Neural cell (in vitro differentiated cells): ENCODE measurements at regions not wholly inside any gene's neighbourhood (a gene's known extent, or its start where the extent isn't known, plus 50 kb on each side); places are given as distances from the start of the nearest gene placed in this dataset.

Source experiments
- EP300 ChIP-seq: fragments of 450-650 bp; conservative IDR thresholded peaks from 2 replicates; pipeline ENCODE4 v1.6.1; 2014; ENCODE audit warnings: antibody characterized with exemption, mild to moderate bottlenecking, moderate library complexity; ENCODE audit not compliant: poor library complexity, severe bottlenecking
- EZH2 ChIP-seq: fragments of 200-600, 300-800 bp; shearing (Covaris generic), sonication (generic); IDR thresholded peaks from 2 replicates; pipeline ENCODE4 v1.6.1; 2014; ENCODE audit warnings: antibody characterized with exemption, low read length, borderline replicate concordance, mild to moderate bottlenecking; ENCODE audit not compliant: insufficient read depth, poor library complexity, severe bottlenecking
- POLR2AphosphoS5 ChIP-seq: IDR thresholded peaks from 2 replicates; pipeline ENCODE4 v1.6.1; 2012
- RAD21 ChIP-seq: fragments of 450-650 bp; conservative IDR thresholded peaks from 2 replicates; pipeline ENCODE4 v1.6.1; 2014; ENCODE audit warnings: antibody characterized with exemption, mild to moderate bottlenecking, moderate library complexity
- TF ChIP-seq, protein P1 (sequence below): fragments of 450-650 bp; IDR thresholded peaks from 2 replicates; pipeline ENCODE4 v1.5.1; 2014; ENCODE audit warnings: antibody characterized with exemption, mild to moderate bottlenecking, moderate library complexity; ENCODE audit not compliant: poor library complexity, severe bottlenecking

DNA sequence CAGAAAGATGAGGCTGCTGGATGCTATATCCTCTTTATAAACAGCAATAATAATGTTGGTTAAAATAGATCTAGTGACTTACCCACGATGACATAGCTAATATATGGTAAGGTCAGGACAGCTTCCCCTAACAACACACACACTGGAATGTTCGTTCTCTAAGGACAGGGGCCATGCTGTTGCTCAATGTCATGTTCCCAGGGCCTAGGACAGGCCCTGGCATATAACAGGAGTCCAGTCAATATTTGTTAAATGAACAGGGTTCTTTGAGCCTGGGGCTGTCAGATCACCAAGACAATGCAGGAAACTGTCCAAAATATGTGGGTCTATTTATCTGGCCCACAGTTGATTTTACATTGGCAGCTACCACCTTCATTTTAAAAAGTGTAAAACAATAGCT, 207.1 kb upstream of the MEX3C start:
- TF ChIP-seq EP300 (no peak), EZH2 (no peak), RAD21 (no peak), POLR2AphosphoS5 (no peak)
- TF ChIP-seq, protein P1, sequence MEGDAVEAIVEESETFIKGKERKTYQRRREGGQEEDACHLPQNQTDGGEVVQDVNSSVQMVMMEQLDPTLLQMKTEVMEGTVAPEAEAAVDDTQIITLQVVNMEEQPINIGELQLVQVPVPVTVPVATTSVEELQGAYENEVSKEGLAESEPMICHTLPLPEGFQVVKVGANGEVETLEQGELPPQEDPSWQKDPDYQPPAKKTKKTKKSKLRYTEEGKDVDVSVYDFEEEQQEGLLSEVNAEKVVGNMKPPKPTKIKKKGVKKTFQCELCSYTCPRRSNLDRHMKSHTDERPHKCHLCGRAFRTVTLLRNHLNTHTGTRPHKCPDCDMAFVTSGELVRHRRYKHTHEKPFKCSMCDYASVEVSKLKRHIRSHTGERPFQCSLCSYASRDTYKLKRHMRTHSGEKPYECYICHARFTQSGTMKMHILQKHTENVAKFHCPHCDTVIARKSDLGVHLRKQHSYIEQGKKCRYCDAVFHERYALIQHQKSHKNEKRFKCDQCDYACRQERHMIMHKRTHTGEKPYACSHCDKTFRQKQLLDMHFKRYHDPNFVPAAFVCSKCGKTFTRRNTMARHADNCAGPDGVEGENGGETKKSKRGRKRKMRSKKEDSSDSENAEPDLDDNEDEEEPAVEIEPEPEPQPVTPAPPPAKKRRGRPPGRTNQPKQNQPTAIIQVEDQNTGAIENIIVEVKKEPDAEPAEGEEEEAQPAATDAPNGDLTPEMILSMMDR, result no peak
